NOMO-1 treated with DMSO at 0.1 percent for 48 hours (cell line): ENCODE measurements at regions not wholly inside any gene's neighbourhood (a gene's known extent, or its start where the extent isn't known, plus 50 kb on each side); places are given as distances from the start of the nearest gene placed in this dataset.
"Not testable (repeated sequence)": the region's sequence is repeated elsewhere in the genome, so short reads cannot be mapped to it uniquely, and the experiment has no call there.

ENCODE experiments used
- DNase-seq: peaks from one replicate; lab custom pipeline; 2025; ENCODE audit not compliant: unreplicated experiment; lab: John Stamatoyannopoulos, UW

DNA sequence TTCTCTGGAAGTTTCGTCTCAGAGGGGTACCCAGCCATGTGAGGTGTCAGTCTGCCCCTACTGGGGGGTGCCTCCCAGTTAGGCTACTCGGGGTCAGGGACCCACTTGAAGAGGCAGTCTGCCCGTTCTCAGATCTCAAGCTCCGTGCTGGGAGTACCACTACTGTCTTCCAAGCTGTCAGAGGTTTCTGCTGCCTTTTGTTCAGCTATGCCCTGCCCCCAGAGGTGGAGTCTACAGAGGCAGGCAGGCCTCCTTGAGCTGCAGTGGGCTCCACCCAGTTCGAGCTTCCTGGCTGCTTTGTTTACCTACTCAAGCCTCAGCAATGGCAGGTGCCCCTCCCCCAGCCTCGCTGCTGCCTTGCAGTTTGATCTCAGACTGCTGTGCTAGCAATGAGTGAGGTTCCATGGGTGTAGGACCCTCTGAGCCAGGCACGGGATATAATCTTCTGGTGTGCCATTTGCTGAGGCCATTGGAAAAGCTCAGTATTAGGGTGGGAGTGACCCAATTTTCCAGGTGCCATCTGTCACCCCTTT, 71.0 kb upstream of the SH3GLB1 start:
- DNase-seq: not testable (repeated sequence)

GRCh38 chr1:86633921-86634320, 70.5 kb upstream of the SH3GLB1 start:
- no peak for DNase-seq

- DNase-seq: no peak
Measured at GRCh38 chr1:86636898-86637297, 67.5 kb upstream of the SH3GLB1 start.

DNA sequence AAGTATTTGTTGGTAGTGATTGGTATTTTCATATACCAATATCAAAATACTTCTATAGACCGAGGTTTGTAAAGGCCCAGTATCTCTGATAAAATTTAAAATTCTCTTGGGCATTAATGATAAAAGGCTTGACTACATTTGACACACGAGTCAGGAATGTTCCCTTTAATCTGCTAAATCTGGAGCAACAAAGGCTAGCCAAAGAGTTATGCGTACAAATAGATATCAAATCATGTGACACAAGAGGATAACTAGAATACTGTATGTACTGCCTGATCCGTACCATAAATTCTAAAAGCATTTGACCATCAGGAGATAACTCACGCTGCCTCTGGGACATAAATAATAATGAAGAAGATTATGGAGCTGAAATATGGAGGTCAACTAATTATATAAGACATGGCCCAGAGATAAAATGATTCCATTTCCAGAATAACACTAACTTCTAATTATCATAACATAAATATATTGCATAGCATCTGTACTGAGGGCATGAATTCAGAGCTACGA, 64.2 kb upstream of the SH3GLB1 start:
- no peak for DNase-seq

- peak; percentile 2 for DNase-seq
Measured at GRCh38 chr1:86641318-86641717, 63.1 kb upstream of the SH3GLB1 start.

DNA sequence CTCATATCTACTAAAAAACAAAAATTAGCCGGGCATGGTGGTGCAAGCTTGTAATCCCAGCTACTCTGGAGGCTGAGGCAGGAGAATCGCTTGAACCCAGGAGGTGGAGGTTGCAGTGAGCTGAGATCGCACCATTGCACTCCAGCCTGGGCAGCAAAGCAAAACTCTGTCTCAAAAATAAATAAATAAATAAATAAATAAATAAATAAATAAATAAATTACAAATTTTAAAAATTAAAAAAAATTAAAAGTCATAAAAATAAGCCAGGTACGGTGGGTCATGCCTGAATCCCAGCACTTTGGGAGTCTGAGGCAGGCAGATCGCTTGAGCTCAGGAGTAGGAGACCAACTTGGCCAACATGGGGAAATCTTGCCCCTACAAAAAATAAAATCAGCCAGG, 59.7 kb upstream of the SH3GLB1 start:
- not testable (repeated sequence) for DNase-seq

- no peak for DNase-seq
Measured at GRCh38 chr1:86645851-86646250, 58.5 kb upstream of the SH3GLB1 start.

- DNase-seq: peak; percentile 22
Measured at GRCh38 chr1:86646256-86646655, 58.1 kb upstream of the SH3GLB1 start.

DNA sequence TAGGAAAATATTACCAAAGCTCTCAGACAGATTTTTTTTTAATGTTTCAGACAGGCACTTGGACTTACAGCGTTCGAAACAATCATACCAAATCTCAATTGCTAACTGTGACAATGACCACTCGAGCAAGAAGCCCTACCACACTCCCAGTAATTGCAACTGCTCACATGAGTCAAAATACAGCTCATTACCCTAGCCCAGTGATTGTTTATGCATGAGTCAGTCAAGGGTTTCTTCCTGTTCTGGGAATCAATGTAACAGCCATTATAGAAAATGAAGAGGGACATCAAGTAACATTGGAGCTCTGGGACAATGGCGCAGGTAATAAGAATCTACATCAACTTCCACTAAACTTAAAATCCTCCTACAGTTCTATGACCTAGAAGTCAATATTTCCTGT, 56.1 kb upstream of the SH3GLB1 start:
- DNase-seq: no peak

DNA sequence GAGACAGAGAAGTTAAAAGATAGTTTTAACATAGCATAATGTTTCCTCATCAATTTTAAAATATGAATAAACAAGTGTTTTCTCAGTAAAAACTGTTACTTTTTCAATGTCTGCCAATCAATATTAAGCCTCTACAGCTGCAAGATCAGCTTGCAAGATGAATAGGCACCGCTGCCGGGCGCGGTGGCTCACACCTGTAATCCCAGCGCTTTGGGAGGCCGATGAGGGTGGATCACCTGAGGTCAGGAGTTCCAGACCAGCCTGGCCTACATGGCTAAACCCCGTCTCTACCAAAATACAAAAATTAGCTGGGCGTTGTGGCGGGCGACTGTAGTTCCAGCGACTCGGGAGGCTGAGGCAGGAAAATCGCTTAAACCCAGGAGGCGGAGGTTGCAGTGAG, 54.8 kb upstream of the SH3GLB1 start:
- no peak for DNase-seq

GRCh38 chr1:86650065-86650464, 54.3 kb upstream of the SH3GLB1 start:
- no peak for DNase-seq
